GM19351 (cell line): ENCODE measurements at regions not wholly inside any gene's neighbourhood (a gene's known extent, or its start where the extent isn't known, plus 50 kb on each side); places are given as distances from the start of the nearest gene placed in this dataset.
"Not testable (repeated sequence)": the region's sequence is repeated elsewhere in the genome, so short reads cannot be mapped to it uniquely, and the experiment has no call there.

Experiments
- ATAC-seq: cut with Tn5 transposase; IDR thresholded peaks from one replicate; pipeline ENCODE4 v1.9.1; 2021; ENCODE audit warnings: mild to moderate bottlenecking, moderate library complexity; ENCODE audit not compliant: unreplicated experiment

- no peak for ATAC-seq
Measured at GRCh38 chr7:130845581-130846085, 111.6 kb upstream of the KLF14 start.

GRCh38 chr7:130849604-130850003 lies 115.6 kb upstream of the KLF14 start:
- no peak for ATAC-seq

- ATAC-seq, result no peak
Measured at GRCh38 chr7:130850956-130851355, 116.9 kb upstream of the KLF14 start.

- no peak for ATAC-seq
Measured at GRCh38 chr7:130852867-130853266, 118.9 kb upstream of the KLF14 start.

- ATAC-seq, result no peak
Measured at GRCh38 chr7:130853503-130854279, 119.7 kb upstream of the KLF14 start.

- no peak for ATAC-seq
Measured at GRCh38 chr7:130854481-130854880, 120.5 kb upstream of the KLF14 start.

GRCh38 chr7:130856866-130857265 lies 122.9 kb upstream of the KLF14 start:
- no peak for ATAC-seq

GRCh38 chr7:130860832-130861231 lies 126.8 kb upstream of the KLF14 start:
- ATAC-seq, result not testable (repeated sequence)

GRCh38 chr7:130865408-130866236 lies 131.6 kb upstream of the KLF14 start:
- ATAC-seq, result no peak

GRCh38 chr7:130867039-130867438 lies 133.0 kb upstream of the KLF14 start:
- no peak for ATAC-seq

- no peak for ATAC-seq
Measured at GRCh38 chr7:130867581-130868136, 133.7 kb upstream of the KLF14 start.

GRCh38 chr7:130868139-130868538 lies 134.1 kb upstream of the KLF14 start:
- ATAC-seq, result no peak

- no peak for ATAC-seq
Measured at GRCh38 chr7:130869918-130870317, 135.9 kb upstream of the KLF14 start.

- no peak for ATAC-seq
Measured at GRCh38 chr7:130872341-130872740, 138.3 kb upstream of the KLF14 start.

- no peak for ATAC-seq
Measured at GRCh38 chr7:130872756-130873448, 138.9 kb upstream of the KLF14 start.

GRCh38 chr7:130874071-130874915 lies 140.3 kb upstream of the KLF14 start:
- ATAC-seq, result no peak

- ATAC-seq, result no peak
Measured at GRCh38 chr7:130875265-130875741, 141.3 kb upstream of the KLF14 start.

GRCh38 chr7:130875901-130876300 lies 141.9 kb upstream of the KLF14 start:
- no peak for ATAC-seq

GRCh38 chr7:130877236-130877990 lies 143.4 kb upstream of the KLF14 start:
- no peak for ATAC-seq
